ENCODE measurements at regions not wholly inside any gene's neighbourhood (a gene's known extent, or its start where the extent isn't known, plus 50 kb on each side); places are given as distances from the start of the nearest gene placed in this dataset.

DNA sequence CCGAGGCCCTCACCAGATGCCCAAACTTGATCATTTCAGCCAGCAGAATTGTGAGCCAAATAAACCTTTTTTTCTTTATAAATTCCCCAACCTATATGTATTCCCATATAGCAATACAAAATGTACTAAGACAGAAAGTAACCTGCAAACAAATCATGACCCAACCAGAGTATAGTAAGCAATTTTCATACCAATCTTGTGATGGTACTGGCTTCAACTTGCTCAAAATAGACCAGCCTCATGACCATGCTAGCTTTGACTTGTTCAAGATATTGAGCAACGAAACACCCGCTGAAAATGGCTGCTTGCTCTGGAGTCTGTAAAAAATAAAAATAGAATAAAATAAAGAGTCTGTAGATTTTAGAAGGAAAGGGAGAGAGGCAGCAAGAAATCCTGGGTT lies 97.6 kb downstream of the C1D start:
- H3K9me1 ChIP-seq (ENCODE audit: control insufficient read depth, extremely low read depth, insufficient read depth, low read length) = no peaks in the 10 kb centered on the region
- no peak overlapping the region for H3K4me3 ChIP-seq (ENCODE audit: control insufficient read depth in 2 of 3, extremely low read depth in 1 of 3, insufficient read depth in 2 of 3, low read depth in 1 of 3, low read length in 3 of 3)
- H3K27me3 ChIP-seq (ENCODE audit: control insufficient read depth, extremely low read depth, insufficient read depth, low read length) = no peaks in the 10 kb centered on the region
- DNase-seq (ENCODE audit: low read depth, low spot score) (peak; percentile 61), FAIRE-seq (peak; percentile 88)
- TF ChIP-seq, protein P1, sequence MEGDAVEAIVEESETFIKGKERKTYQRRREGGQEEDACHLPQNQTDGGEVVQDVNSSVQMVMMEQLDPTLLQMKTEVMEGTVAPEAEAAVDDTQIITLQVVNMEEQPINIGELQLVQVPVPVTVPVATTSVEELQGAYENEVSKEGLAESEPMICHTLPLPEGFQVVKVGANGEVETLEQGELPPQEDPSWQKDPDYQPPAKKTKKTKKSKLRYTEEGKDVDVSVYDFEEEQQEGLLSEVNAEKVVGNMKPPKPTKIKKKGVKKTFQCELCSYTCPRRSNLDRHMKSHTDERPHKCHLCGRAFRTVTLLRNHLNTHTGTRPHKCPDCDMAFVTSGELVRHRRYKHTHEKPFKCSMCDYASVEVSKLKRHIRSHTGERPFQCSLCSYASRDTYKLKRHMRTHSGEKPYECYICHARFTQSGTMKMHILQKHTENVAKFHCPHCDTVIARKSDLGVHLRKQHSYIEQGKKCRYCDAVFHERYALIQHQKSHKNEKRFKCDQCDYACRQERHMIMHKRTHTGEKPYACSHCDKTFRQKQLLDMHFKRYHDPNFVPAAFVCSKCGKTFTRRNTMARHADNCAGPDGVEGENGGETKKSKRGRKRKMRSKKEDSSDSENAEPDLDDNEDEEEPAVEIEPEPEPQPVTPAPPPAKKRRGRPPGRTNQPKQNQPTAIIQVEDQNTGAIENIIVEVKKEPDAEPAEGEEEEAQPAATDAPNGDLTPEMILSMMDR (optimal IDR thresholded peaks at IDR 0.05 in 1 of 3, IDR thresholded peaks at IDR 0.05 in 1 of 3, conservative IDR thresholded peaks at IDR 0.05 in 1 of 3; ENCODE audit: extremely low read depth in 1 of 3, insufficient read depth in 2 of 3, low read length in 3 of 3) = no peak
- no peak for TF ChIP-seq EZH2 (IDR thresholded peaks at IDR 0.05; ENCODE audit: low read length)
- H3K9me3 ChIP-seq (ENCODE audit: control insufficient read depth, low read depth, low read length) = peaks cover 3% of the 10 kb centered on the region
- no peaks in the 10 kb centered on the region for H3K36me3 ChIP-seq (ENCODE audit: control insufficient read depth in 2 of 2, extremely low read depth in 1 of 2, insufficient read depth in 2 of 2, low read length in 2 of 2)
- no peaks in the 10 kb centered on the region for H4K20me1 ChIP-seq (ENCODE audit: control insufficient read depth, extremely low read depth, insufficient read depth, low read length)
- H3K27ac ChIP-seq (ENCODE audit: control insufficient read depth, insufficient read depth, low read length) = peak overlapping the region; percentile 57
- dilution Hi-C loops (cut with MboI; ENCODE audit: extremely low pct_ligation_motif_present, low sequenced_read_pairs) = no loop called here
- peaks cover 9% of the 10 kb centered on the region for H3K4me1 ChIP-seq (ENCODE audit: control insufficient read depth, extremely low read depth, insufficient read depth, low read length)
- H2AFZ ChIP-seq (ENCODE audit: control insufficient read depth, low read length) = peak overlapping the region; percentile 70
- H3K79me2 ChIP-seq (ENCODE audit: control insufficient read depth, insufficient read depth, low read length) = no peaks in the 10 kb centered on the region
- peak overlapping the region; percentile 28 for H3K4me2 ChIP-seq (ENCODE audit: control insufficient read depth, extremely low read depth, insufficient read depth, low read depth, low read length)
- no peak overlapping the region for H3K9ac ChIP-seq (ENCODE audit: control insufficient read depth, extremely low read depth, insufficient read depth, low read length)

DNA sequence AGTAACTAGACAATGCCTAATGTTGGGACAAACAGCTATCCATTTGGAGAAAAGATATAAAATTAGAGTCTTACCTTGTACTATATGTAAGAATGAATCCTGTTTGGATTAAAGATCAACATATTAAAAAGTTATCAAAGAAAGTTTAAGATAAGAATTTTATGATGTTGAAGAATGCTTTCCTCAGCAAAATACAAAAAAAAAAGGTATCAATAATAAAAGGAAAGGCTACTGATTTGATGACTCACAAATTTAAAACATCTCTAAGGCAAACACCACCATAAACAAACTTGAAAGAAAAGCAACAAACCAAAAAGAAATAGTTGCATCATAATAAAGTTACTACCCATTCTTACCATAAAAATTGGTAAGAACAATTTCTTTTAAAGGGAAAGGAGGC lies 92.7 kb downstream of the C1D start:
- Histone ChIP-seq H3K27ac (ENCODE audit: control insufficient read depth, insufficient read depth, low read length) (no peak overlapping the region), H3K36me3 (ENCODE audit: control insufficient read depth in 2 of 2, extremely low read depth in 1 of 2, insufficient read depth in 2 of 2, low read length in 2 of 2) (no peaks in the 10 kb centered on the region), H3K9me3 (ENCODE audit: control insufficient read depth, low read depth, low read length) (no peaks in the 10 kb centered on the region), H3K27me3 (ENCODE audit: control insufficient read depth, extremely low read depth, insufficient read depth, low read length) (no peaks in the 10 kb centered on the region), H4K20me1 (ENCODE audit: control insufficient read depth, extremely low read depth, insufficient read depth, low read length) (no peaks in the 10 kb centered on the region), H2AFZ (ENCODE audit: control insufficient read depth, low read length) (no peak overlapping the region), H3K9ac (ENCODE audit: control insufficient read depth, extremely low read depth, insufficient read depth, low read length) (no peak overlapping the region), H3K9me1 (ENCODE audit: control insufficient read depth, extremely low read depth, insufficient read depth, low read length) (no peaks in the 10 kb centered on the region), H3K4me1 (ENCODE audit: control insufficient read depth, extremely low read depth, insufficient read depth, low read length) (peaks cover 9% of the 10 kb centered on the region), H3K79me2 (ENCODE audit: control insufficient read depth, insufficient read depth, low read length) (no peaks in the 10 kb centered on the region), H3K4me3 (ENCODE audit: control insufficient read depth in 2 of 3, extremely low read depth in 1 of 3, insufficient read depth in 2 of 3, low read depth in 1 of 3, low read length in 3 of 3) (no peak overlapping the region), H3K4me2 (ENCODE audit: control insufficient read depth, extremely low read depth, insufficient read depth, low read depth, low read length) (no peak overlapping the region)
- FAIRE-seq = no peak
- dilution Hi-C loops (cut with MboI; ENCODE audit: extremely low pct_ligation_motif_present, low sequenced_read_pairs) = no loop called here
- TF ChIP-seq, protein P1 (optimal IDR thresholded peaks at IDR 0.05 in 1 of 3, IDR thresholded peaks at IDR 0.05 in 1 of 3, conservative IDR thresholded peaks at IDR 0.05 in 1 of 3; ENCODE audit: extremely low read depth in 1 of 3, insufficient read depth in 2 of 3, low read length in 3 of 3) = no peak
- TF ChIP-seq EZH2 (IDR thresholded peaks at IDR 0.05; ENCODE audit: low read length) = no peak
- no peak for DNase-seq (ENCODE audit: low read depth, low spot score)
